T-helper 2 cell treated with Interferon-gamma antibody and Interleukin-4, amounts not matched to agents 100 ng/mL and 5 ng/mL, for 36 hours (primary cell): ENCODE measurements at regions not wholly inside any gene's neighbourhood (a gene's known extent, or its start where the extent isn't known, plus 50 kb on each side); places are given as distances from the start of the nearest gene placed in this dataset.
"Not testable (repeated sequence)": the region's sequence is repeated elsewhere in the genome, so short reads cannot be mapped to it uniquely, and the experiment has no call there.

ENCODE experiments used
- intact Hi-C: fragments of 100-400 bp; cut with micrococcal nuclease; formaldehyde crosslinking; loops from one replicate; pipeline ENCODE4 v1.15.1; 2023

DNA sequence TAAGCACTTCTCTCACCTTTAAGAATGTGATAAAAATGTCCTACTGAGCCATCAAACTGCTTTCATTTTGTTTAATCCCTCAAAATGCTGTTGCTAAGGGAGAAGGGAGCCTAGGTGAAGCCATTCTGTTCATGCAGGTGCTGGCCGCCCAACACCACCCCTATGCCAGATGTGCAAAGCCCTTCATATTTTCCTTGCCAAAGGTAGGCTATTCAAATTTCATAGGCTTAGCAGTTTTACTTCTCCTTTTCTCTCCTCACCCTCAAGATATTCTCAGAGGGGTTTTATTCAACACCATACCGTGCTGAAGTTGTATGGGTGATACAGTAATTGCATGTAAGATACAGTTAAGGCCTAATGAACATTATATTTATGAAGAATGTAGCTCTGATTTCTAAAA, 461.7 kb downstream of the GXYLT1 start:
- intact Hi-C loops, result no loop called here

DNA sequence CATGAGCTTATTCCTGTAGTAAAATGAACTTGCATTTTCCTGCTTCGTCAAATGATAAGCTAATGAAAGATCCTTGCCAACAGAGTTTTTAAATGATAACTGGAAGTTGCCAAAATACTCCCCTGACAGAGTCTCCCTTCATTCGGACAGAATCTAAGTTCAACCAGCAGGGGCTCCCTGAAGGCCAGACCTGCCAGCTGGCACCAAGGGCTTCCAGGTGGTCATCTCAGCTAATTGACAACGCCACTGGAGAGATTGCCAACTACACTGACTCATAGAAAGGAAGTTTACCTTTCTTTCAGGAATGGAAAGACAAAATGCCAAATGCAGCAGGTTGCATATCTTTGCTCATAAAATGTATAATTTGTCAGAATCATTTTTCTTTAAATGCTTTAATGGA, 462.8 kb downstream of the GXYLT1 start:
- intact Hi-C loops, result no loop called here

DNA sequence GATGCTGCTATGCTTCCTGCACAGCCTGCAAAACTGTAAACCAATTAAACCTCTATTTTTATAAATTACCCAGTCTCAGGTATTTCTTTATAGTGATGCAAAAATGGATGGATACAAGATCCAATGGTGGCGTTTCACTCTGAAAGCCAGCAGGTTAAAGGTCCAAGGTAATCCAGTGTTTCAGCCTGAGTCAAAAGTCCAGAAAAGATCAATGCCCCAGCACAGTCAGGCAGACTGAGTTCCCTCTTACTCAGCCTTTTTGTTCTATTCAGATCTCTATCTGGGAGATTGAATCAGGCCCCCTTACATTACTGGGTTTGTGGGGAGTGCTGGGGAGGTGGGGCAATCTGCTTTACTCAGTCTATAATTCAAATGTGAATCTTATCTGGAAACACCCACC, 464.5 kb downstream of the GXYLT1 start:
- intact Hi-C loops, result no loop called here

DNA sequence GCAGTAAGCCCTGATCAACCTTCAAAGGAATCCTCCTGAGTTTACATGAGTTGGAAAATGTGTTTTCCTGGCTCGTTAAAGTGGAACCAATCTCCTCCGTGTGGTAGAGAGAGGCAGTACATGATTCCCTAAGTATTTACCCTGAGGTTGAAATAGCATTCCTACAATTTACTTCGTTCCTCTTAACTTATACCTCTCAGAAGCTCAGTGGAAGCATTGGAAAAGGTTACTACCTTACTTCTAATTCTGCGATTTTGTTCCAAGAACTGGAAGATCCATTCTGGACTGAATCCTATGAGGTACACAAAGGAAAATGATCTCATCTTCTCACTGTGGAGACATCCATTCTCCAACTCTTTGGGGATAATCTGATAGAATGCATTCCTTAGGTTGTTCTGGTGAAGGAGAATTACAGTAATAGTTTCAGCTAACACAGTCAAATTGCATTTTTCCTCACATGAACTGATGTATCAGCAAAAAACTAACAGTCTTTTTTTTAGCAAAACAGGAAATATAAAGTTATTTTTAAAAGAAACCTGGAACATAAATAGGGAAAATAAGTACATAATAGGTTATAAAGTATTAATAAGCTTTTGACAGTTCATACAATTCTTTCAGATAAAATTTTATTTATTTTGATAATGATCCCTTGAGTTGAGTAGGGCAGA, 475.6 kb downstream of the PDZRN4 start:
- intact Hi-C loops, result no loop called here

DNA sequence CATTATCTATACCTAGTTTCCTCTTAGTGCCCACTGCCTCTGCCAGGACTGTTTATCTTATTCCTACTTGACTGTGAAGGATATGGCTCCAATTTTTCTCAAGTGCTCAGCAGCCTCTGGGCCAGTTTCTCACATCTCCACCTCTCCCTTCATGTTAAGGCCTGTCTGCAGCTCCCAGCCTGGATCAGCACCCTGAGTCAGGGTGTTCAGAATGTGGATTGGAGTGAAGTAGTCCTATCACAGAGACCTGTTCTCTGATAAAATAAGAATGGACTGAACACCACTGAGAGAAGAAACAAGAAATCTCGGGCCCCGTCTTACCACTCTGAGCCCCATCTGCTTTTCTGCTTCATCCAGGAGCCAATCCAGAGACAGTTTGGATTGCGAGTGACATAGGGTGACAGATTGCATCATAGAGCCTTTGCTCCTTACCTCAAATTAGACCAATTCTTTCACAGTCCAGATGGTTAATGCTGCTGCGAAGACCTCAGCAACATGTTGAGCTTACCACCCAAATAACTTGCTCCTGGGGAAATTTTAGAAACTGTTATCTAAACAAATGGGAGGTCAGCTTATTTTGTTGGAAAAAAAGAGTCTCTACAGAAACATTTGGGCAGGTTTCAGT, 473.1 kb downstream of the PDZRN4 start:
- intact Hi-C loops, result no loop called here

DNA sequence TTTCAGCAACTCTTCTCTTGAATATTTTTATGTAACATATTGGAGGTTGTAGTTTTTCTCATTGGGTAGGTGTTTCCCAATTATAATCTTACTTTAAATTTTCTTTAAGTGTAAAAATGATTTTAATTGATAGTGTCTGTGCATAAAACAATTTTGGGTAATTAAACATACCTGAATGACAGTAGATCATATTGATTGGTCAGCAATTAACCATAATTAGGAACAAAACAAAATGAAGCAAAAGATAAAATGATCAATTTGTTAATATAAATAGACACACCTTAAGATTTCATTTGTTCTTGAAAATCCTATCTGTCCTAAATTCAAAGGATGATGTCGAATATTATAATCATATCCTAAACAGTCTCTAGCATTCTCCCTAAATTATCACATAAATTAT, 468.3 kb downstream of the PDZRN4 start:
- intact Hi-C loops, result no loop called here

DNA sequence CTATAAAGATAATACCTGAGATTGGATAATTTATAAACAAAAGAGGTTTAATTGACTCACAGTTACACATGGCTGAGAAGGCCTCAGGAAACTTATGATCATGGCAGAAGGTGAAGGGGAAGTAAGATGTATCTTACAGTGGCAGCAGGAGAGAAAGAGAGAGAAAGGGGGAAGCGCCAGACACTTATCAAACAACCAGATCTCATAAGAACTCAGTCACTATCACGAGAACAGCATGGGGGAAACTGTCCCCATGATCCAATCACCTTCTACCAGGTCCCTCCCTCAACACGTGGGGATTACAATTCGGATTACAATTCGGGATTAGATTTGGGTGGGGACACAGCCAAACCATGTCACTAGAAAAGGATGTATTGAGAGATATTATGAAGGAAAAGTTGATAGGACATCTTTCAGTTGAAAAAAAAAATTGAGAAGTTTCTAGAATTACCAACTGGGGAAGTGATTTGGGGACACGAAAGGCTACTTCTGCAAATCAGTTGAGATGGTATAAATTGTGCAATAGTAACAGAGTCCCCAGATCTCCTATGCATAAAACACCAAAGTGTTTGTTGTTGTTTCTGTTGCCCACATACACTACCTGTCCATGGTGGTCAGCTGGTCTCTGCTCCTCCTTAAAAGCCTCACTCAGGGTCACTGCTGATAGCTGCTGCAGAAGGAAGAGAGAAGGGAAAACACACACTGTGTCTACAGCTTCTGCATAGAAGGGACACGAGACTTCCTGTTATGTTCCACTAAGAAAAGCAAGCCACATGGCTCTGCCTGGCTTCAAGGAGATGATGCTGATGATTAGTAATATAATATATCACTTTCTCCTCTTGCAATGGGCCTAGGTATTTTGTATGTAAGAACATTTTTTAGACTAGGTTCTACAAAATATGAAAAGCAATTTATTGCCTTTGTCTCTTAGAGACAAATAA, 465.5 kb downstream of the PDZRN4 start:
- intact Hi-C loops, result no loop called here

DNA sequence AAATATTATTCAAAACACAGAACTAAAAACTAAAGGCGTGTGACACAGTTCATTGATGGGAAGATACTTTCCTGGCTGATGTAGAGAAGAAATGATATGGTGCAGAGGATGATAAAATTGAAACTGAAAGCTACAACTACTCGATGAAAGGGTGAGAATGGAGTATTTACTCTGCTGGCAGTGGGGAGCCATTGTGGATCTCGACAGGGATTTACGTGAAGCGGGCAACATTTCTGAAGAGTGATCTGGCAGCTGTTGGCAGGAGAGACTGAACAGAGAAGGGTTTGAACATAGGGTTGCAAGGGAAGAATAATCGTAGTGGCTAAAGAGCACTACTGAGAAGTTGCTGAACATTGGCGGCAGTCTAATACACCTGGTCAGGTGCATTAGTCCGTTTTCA, 464.9 kb downstream of the PDZRN4 start:
- intact Hi-C loops, result no loop called here

DNA sequence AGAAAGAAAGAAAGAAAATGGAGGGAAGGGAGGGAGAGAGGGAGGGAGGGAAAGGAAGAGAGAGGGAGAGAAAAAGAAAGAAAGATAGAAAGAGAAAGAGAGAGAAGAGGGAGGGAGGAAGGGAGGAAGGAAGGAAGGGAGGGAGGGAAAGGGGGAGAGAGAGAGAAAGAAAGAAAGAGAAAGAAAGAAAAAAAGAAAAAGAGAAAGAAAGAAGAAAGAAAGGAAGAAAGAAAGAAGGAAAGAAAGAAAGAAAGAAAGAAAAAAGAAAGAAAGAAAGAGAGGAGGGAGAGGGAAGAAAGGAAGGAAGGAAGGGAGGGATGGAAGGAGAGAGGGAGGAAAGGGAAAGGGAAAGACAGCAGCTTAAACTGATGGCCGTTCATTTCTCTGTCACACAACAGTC, 457.5 kb downstream of the PDZRN4 start:
- intact Hi-C loops, result no loop called here

DNA sequence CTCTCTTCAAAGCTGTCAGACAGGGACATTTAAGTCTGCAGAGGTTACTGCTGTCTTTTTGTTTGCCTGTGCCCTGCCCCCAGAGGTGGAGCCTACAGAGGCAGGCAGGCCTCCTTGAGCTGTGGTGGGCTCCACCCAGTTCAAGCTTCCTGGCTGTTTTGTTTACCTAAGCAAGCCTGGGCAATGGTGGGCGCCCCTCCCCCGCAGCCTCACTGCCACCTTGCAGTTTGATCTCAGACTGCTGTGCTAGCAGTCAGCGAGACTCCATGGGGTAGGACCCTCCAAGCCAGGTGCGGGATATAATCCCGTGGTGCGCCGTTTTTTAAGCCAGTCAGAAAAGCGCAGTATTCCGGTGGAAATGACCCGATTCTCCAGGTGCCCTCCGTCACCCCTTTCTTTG, 454.7 kb downstream of the PDZRN4 start:
- intact Hi-C loops, result not testable (repeated sequence)

DNA sequence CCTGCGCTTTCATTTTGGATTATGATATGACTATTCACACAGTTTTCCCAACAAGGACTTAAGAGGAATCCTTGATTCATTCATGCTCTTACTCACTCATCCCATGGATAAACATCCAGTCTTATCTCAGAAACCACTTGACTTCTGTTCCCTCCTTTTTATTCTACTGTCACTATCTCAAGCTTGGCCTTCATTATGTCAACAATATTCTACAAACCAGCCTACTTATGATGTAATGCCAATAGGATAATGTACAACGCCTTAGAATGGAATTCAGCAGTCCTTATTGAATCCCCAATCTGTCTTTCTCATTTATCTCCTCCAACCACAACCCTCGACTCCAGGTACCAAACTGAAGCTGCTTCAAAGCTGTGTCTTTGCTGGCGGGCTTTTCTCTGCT, 448.5 kb downstream of the PDZRN4 start:
- intact Hi-C loops, result no loop called here

DNA sequence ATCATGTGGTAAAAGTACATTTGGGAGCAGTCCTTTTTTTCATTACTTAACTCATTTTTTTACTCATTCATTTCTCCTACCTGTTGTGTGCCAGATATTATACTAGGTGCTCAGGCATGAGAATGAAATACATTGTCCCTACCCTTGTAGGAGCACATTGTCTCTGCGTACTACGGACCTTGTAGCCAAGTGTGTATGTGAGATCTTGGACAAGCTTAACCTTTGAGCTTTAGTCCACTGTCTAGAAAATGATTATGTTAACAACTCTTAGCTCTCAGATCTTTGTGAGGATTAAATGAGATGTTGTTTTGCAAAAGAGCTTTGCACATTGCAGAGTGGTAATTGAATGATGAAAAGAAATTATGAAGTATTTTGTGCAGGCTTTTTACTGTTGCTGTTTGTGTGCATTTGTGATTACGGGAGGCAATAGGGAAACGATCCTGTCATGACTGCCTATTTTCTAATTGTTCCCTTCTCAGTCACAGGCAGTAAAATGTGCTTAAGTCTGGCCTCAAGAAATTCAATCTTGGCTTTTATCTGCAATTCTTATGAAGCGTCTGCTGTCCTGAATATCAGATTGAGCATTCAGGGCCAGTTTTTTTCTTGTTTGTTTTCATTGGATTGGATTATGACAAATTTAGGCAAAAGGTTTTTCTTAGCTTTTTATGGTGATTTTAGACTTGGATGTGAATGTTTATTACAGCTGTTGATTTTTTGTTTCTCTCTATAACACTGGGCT, 447.7 kb downstream of the PDZRN4 start:
- intact Hi-C loops, result no loop called here

DNA sequence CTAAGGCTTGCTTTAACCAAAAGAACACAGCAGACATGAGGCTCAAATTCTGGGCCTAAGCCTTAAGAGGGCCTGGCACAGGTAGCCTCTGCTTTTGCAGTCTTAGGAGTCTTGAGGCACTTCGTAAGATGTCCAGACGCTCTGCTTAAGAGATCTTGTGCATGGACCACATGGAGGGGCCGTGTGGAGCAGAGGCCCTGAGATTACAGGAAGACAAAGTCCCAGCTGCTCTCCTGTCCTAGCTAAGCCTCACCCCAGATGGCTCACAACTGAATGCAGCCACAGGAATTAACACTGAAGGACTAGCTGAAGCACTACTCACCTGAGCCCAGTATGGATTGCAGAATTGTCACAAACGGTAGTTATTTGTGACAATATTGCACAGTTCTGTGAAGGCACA, 446.0 kb downstream of the PDZRN4 start:
- intact Hi-C loops, result no loop called here

DNA sequence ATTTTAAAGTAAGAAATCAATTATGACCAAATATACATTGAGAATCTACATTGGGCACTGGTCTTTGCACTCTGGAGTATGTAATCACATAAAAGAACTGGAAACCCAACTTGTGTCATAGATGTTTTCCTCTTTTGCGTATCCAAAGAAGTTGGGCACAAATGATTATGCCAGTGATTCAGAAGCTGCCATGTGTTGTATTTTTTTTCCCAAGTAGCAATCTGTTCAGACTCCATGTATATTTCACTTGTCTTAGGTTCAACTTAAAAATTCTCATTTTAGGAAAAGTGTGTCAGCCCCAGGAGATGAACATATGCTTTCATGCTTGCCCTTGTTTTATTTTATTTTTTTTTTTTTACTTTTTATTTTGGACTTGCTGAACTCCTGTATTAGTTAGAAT, 441.5 kb downstream of the PDZRN4 start:
- intact Hi-C loops, result no loop called here

DNA sequence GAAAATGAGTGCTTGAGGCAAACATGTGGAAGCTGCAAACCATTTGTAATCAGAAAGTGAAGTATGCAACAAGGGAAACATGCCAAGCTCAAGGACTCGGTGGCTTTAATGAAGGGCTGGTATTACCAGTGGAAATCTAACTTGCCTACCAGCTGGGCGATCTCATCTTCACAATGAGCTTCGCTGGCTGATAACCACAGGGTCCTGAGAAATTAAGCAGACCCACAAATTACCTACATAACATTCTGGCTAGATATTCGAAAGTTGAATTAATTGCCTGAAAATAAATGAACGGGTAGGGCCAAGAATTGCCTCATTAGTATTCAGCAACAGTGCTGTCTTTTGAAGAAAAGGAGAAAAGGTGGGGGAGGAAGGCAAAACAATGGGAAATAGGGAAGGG, 439.4 kb downstream of the PDZRN4 start:
- intact Hi-C loops, result no loop called here

DNA sequence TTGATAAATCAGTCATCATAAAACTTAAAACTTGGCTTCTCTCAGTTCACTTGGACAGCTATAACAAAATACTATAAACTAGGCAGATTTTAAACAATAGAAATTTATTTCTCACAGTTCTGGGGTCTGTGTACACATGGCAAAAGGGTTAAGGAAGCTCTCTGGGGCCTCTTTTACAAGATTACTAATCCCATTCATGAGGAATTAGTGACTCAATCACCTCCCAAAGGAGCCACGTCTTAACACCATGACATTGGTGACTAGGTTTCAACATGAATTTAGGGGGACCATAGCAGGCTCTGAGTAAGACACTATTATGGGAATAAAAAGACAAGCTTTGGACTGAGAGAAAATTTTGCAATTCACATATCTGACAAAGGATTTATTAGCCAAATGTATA, 436.5 kb downstream of the PDZRN4 start:
- intact Hi-C loops, result no loop called here
